ENCODE measurements at regions not wholly inside any gene's neighbourhood (a gene's known extent, or its start where the extent isn't known, plus 50 kb on each side); places are given as distances from the start of the nearest gene placed in this dataset.

- TF ChIP-seq CTCF (IDR thresholded peaks at IDR 0.05; ENCODE audit: low read length), result no peak
- TF ChIP-seq EZH2phosphoT487 (IDR thresholded peaks at IDR 0.05; ENCODE audit: low read length), result no peak
Measured at GRCh38 chr6:126429866-126430265, 90.0 kb downstream of the CENPW start.
